ENCODE measurements at regions not wholly inside any gene's neighbourhood (a gene's known extent, or its start where the extent isn't known, plus 50 kb on each side); places are given as distances from the start of the nearest gene placed in this dataset.

GRCh38 chr7:153657182-153657800 lies 394.9 kb upstream of the DPP6 start:
- Histone ChIP-seq H3K9ac (ENCODE audit: insufficient read depth, low read depth, low read length) (no peak overlapping the region), H3K79me2 (ENCODE audit: insufficient read depth, low read length) (no peaks in the 10 kb centered on the region), H3K4me3 (replicated peaks in 1 of 3; ENCODE audit: insufficient read depth in 1 of 3, low read depth in 2 of 3, low read length in 3 of 3) (no peak overlapping the region), H3K4me2 (ENCODE audit: low read depth, low read length) (no peak overlapping the region), H4K20me1 (ENCODE audit: insufficient read depth, low read length) (no peaks in the 10 kb centered on the region), H3K36me3 (replicated peaks in 1 of 2; ENCODE audit: control insufficient read depth in 1 of 2, insufficient read depth in 2 of 2, low read length in 2 of 2) (no peaks in the 10 kb centered on the region), H3K4me1 (ENCODE audit: insufficient read depth, low read length) (no peaks in the 10 kb centered on the region), H3K27me3 (ENCODE audit: control insufficient read depth in 1 of 2, insufficient read depth in 2 of 2, low read length in 2 of 2) (no peaks in the 10 kb centered on the region), H3K27ac (ENCODE audit: extremely low read length, insufficient read depth, low read length) (no peak overlapping the region), H3K9me3 (ENCODE audit: low read length) (peaks cover 51% of the 10 kb centered on the region), H2AFZ (ENCODE audit: low read length) (no peak overlapping the region)
- CTCF ChIA-PET (ENCODE audit: low intra/inter-chr PET ratio, low total read pairs): no interaction called here
- BruUV-seq (replicated peaks): no TSS peak
- ATAC-seq (no peak), FAIRE-seq (no peak), DNase-seq (ENCODE audit: low spot score) (no peak)
- POLR2A ChIA-PET: no interaction called here
- 0% methylated on average over 6 of the region's 7 CpGs for WGBS (ENCODE audit: low lambda C conversion rate)
- intact Hi-C loops (cut with micrococcal nuclease; ENCODE audit: unreplicated experiment): no loop called here
- in situ Hi-C loops (cut with HindIII; ENCODE audit: extremely low pct_ligation_motif_present, low pct_unique_long_range_greater_than_20kb): no loop called here
- TF ChIP-seq, protein P1, sequence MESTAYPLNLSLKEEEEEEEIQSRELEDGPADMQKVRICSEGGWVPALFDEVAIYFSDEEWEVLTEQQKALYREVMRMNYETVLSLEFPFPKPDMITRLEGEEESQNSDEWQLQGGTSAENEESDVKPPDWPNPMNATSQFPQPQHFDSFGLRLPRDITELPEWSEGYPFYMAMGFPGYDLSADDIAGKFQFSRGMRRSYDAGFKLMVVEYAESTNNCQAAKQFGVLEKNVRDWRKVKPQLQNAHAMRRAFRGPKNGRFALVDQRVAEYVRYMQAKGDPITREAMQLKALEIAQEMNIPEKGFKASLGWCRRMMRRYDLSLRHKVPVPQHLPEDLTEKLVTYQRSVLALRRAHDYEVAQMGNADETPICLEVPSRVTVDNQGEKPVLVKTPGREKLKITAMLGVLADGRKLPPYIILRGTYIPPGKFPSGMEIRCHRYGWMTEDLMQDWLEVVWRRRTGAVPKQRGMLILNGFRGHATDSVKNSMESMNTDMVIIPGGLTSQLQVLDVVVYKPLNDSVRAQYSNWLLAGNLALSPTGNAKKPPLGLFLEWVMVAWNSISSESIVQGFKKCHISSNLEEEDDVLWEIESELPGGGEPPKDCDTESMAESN (CRISPR knock-in tag; conservative IDR thresholded peaks at IDR 0.05): no peak
- TF ChIP-seq, protein P2, sequence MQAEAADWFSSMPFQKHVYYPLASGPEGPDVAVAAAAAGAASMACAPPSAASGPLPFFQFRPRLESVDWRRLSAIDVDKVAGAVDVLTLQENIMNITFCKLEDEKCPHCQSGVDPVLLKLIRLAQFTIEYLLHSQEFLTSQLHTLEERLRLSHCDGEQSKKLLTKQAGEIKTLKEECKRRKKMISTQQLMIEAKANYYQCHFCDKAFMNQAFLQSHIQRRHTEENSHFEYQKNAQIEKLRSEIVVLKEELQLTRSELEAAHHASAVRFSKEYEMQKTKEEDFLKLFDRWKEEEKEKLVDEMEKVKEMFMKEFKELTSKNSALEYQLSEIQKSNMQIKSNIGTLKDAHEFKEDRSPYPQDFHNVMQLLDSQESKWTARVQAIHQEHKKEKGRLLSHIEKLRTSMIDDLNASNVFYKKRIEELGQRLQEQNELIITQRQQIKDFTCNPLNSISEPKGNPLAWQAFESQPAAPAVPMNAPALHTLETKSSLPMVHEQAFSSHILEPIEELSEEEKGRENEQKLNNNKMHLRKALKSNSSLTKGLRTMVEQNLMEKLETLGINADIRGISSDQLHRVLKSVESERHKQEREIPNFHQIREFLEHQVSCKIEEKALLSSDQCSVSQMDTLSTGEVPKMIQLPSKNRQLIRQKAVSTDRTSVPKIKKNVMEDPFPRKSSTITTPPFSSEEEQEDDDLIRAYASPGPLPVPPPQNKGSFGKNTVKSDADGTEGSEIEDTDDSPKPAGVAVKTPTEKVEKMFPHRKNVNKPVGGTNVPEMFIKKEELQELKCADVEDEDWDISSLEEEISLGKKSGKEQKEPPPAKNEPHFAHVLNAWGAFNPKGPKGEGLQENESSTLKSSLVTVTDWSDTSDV (CRISPR knock-in tag; IDR thresholded peaks at IDR 0.05): no peak
- TF ChIP-seq, protein P3, sequence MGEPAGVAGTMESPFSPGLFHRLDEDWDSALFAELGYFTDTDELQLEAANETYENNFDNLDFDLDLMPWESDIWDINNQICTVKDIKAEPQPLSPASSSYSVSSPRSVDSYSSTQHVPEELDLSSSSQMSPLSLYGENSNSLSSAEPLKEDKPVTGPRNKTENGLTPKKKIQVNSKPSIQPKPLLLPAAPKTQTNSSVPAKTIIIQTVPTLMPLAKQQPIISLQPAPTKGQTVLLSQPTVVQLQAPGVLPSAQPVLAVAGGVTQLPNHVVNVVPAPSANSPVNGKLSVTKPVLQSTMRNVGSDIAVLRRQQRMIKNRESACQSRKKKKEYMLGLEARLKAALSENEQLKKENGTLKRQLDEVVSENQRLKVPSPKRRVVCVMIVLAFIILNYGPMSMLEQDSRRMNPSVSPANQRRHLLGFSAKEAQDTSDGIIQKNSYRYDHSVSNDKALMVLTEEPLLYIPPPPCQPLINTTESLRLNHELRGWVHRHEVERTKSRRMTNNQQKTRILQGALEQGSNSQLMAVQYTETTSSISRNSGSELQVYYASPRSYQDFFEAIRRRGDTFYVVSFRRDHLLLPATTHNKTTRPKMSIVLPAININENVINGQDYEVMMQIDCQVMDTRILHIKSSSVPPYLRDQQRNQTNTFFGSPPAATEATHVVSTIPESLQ (CRISPR knock-in tag; conservative IDR thresholded peaks at IDR 0.05): no peak
- no peak for TF ChIP-seq ZNF878 (CRISPR knock-in tag; IDR thresholded peaks at IDR 0.05)
- TF ChIP-seq, protein P4, sequence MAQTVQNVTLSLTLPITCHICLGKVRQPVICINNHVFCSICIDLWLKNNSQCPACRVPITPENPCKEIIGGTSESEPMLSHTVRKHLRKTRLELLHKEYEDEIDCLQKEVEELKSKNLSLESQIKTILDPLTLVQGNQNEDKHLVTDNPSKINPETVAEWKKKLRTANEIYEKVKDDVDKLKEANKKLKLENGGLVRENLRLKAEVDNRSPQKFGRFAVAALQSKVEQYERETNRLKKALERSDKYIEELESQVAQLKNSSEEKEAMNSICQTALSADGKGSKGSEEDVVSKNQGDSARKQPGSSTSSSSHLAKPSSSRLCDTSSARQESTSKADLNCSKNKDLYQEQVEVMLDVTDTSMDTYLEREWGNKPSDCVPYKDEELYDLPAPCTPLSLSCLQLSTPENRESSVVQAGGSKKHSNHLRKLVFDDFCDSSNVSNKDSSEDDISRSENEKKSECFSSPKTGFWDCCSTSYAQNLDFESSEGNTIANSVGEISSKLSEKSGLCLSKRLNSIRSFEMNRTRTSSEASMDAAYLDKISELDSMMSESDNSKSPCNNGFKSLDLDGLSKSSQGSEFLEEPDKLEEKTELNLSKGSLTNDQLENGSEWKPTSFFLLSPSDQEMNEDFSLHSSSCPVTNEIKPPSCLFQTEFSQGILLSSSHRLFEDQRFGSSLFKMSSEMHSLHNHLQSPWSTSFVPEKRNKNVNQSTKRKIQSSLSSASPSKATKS (CRISPR knock-in tag; IDR thresholded peaks at IDR 0.05): no peak
- TF ChIP-seq ZNF766 (CRISPR knock-in tag; IDR thresholded peaks at IDR 0.05; ENCODE audit: borderline replicate concordance): no peak
- TF ChIP-seq ATM (IDR thresholded peaks at IDR 0.05; ENCODE audit: borderline replicate concordance): no peak
- no peak for TF ChIP-seq MBD4 (IDR thresholded peaks at IDR 0.05; ENCODE audit: borderline replicate concordance, low read length)
- no peak for TF ChIP-seq ZFX (CRISPR knock-in tag; IDR thresholded peaks at IDR 0.05; ENCODE audit: low read depth)
- TF ChIP-seq ZFAT (CRISPR knock-in tag; conservative IDR thresholded peaks at IDR 0.05): no peak
- no peak for TF ChIP-seq ZNF644 (CRISPR knock-in tag; IDR thresholded peaks at IDR 0.05; ENCODE audit: low read depth)
- no peak for TF ChIP-seq ISL2 (CRISPR knock-in tag; IDR thresholded peaks at IDR 0.05)
- no peak for TF ChIP-seq ATF7 (IDR thresholded peaks at IDR 0.05)
- TF ChIP-seq ATF7 (CRISPR knock-in tag; IDR thresholded peaks at IDR 0.05): no peak
- TF ChIP-seq KDM2A (CRISPR knock-in tag; IDR thresholded peaks at IDR 0.05; ENCODE audit: borderline replicate concordance, low read depth): no peak
- no peak for TF ChIP-seq ZFP36L1 (CRISPR knock-in tag; IDR thresholded peaks at IDR 0.05)
- no peak for TF ChIP-seq RXRB (CRISPR knock-in tag; IDR thresholded peaks at IDR 0.05; ENCODE audit: borderline replicate concordance)
- no peak for TF ChIP-seq ZSCAN20 (CRISPR knock-in tag; IDR thresholded peaks at IDR 0.05; ENCODE audit: borderline replicate concordance)
